ENCODE measurements at regions not wholly inside any gene's neighbourhood (a gene's known extent, or its start where the extent isn't known, plus 50 kb on each side); places are given as distances from the start of the nearest gene placed in this dataset.
A peak's percentile ranks its signal among the peaks of the same experiment; 100 is the strongest.

GRCh38 chr1:109826930-109827349 is 63.2 kb upstream of the EPS8L3 start:
- DNase-seq (ENCODE audit: low read depth) = no peak

GRCh38 chr1:109826446-109826845 is 62.7 kb upstream of the EPS8L3 start:
- DNase-seq (ENCODE audit: low read depth) = no peak

GRCh38 chr1:109824349-109825115 is 60.8 kb upstream of the EPS8L3 start:
- no peak for DNase-seq (ENCODE audit: low read depth)

- peak; percentile 59 for DNase-seq (ENCODE audit: low read depth)
Measured at GRCh38 chr1:109823543-109824348, 60.0 kb upstream of the EPS8L3 start.

- DNase-seq (ENCODE audit: low read depth) = no peak
Measured at GRCh38 chr1:109822749-109823542, 59.2 kb upstream of the EPS8L3 start.

GRCh38 chr1:109821831-109822745 is 58.4 kb upstream of the EPS8L3 start:
- DNase-seq (ENCODE audit: low read depth) = peak; percentile 86

GRCh38 chr1:109821221-109821669 is 57.5 kb upstream of the EPS8L3 start:
- DNase-seq (ENCODE audit: low read depth) = peak; percentile 94

- DNase-seq (ENCODE audit: low read depth) = no peak
Measured at GRCh38 chr1:109819906-109820305, 56.2 kb upstream of the EPS8L3 start.

- DNase-seq (ENCODE audit: low read depth) = no peak
Measured at GRCh38 chr1:109818988-109819764, 55.5 kb upstream of the EPS8L3 start.

GRCh38 chr1:109818271-109818987 is 54.7 kb upstream of the EPS8L3 start:
- no peak for DNase-seq (ENCODE audit: low read depth)

- no peak for DNase-seq (ENCODE audit: low read depth)
Measured at GRCh38 chr1:109817881-109818270, 54.2 kb upstream of the EPS8L3 start.

GRCh38 chr1:109816975-109817535 is 53.3 kb upstream of the EPS8L3 start:
- DNase-seq (ENCODE audit: low read depth) = no peak

- no peak for DNase-seq (ENCODE audit: low read depth)
Measured at GRCh38 chr1:109816175-109816811, 52.6 kb upstream of the EPS8L3 start.

- DNase-seq (ENCODE audit: low read depth) = no peak
Measured at GRCh38 chr1:109815809-109816174, 52.1 kb upstream of the EPS8L3 start.

- DNase-seq (ENCODE audit: low read depth) = no peak
Measured at GRCh38 chr1:109814993-109815786, 51.5 kb upstream of the EPS8L3 start.

- DNase-seq (ENCODE audit: low read depth) = no peak
Measured at GRCh38 chr1:109814223-109814622, 50.5 kb upstream of the EPS8L3 start.
